ENCODE measurements at regions not wholly inside any gene's neighbourhood (a gene's known extent, or its start where the extent isn't known, plus 50 kb on each side); places are given as distances from the start of the nearest gene placed in this dataset.
"Not testable (repeated sequence)": the region's sequence is repeated elsewhere in the genome, so short reads cannot be mapped to it uniquely, and the experiment has no call there.

- H3K4me1 Mint-ChIP-seq, H3K4me3 Mint-ChIP-seq, H3K9me3 Mint-ChIP-seq: not testable (repeated sequence)
Observed at GRCh38 chr16:16590654-16591318, 211.8 kb downstream of the NPIPA7 start.

GRCh38 chr16:16593156-16593863 is 214.4 kb downstream of the NPIPA7 start:
- H3K27me3 Mint-ChIP-seq, H3K4me3 Mint-ChIP-seq, H3K36me3 Mint-ChIP-seq, H3K27ac Mint-ChIP-seq, H3K4me1 Mint-ChIP-seq, H3K9me3 Mint-ChIP-seq: not testable (repeated sequence)

More at GRCh38 chr16:16590654-16591318, 211.8 kb downstream of the NPIPA7 start:
- not testable (repeated sequence) for H3K27me3 Mint-ChIP-seq, H3K27ac Mint-ChIP-seq, H3K36me3 Mint-ChIP-seq

GRCh38 chr16:16595029-16595718 is 216.2 kb downstream of the NPIPA7 start:
- H3K27ac Mint-ChIP-seq, H3K27me3 Mint-ChIP-seq, H3K4me3 Mint-ChIP-seq, H3K4me1 Mint-ChIP-seq, H3K36me3 Mint-ChIP-seq, H3K9me3 Mint-ChIP-seq: not testable (repeated sequence)

- H3K36me3 Mint-ChIP-seq, H3K4me3 Mint-ChIP-seq, H3K27me3 Mint-ChIP-seq, H3K4me1 Mint-ChIP-seq, H3K9me3 Mint-ChIP-seq, H3K27ac Mint-ChIP-seq: not testable (repeated sequence)
Observed at GRCh38 chr16:16601239-16601638, 222.3 kb downstream of the NPIPA7 start.

GRCh38 chr16:16607401-16608082 is 228.6 kb downstream of the NPIPA7 start:
- H3K36me3 Mint-ChIP-seq, H3K4me3 Mint-ChIP-seq, H3K27ac Mint-ChIP-seq, H3K9me3 Mint-ChIP-seq, H3K27me3 Mint-ChIP-seq, H3K4me1 Mint-ChIP-seq: not testable (repeated sequence)

GRCh38 chr16:16609627-16610026 is 230.7 kb downstream of the NPIPA7 start:
- not testable (repeated sequence) for H3K4me3 Mint-ChIP-seq, H3K27ac Mint-ChIP-seq, H3K4me1 Mint-ChIP-seq, H3K36me3 Mint-ChIP-seq, H3K27me3 Mint-ChIP-seq, H3K9me3 Mint-ChIP-seq

GRCh38 chr16:16610389-16610967 is 231.5 kb downstream of the NPIPA7 start:
- not testable (repeated sequence) for H3K4me1 Mint-ChIP-seq, H3K27ac Mint-ChIP-seq, H3K36me3 Mint-ChIP-seq, H3K4me3 Mint-ChIP-seq, H3K27me3 Mint-ChIP-seq, H3K9me3 Mint-ChIP-seq

GRCh38 chr16:16613212-16613611 is 234.3 kb downstream of the NPIPA7 start:
- not testable (repeated sequence) for H3K4me3 Mint-ChIP-seq, H3K4me1 Mint-ChIP-seq, H3K36me3 Mint-ChIP-seq, H3K27ac Mint-ChIP-seq, H3K27me3 Mint-ChIP-seq, H3K9me3 Mint-ChIP-seq

- H3K9me3 Mint-ChIP-seq, H3K36me3 Mint-ChIP-seq, H3K27me3 Mint-ChIP-seq, H3K4me3 Mint-ChIP-seq, H3K27ac Mint-ChIP-seq, H3K4me1 Mint-ChIP-seq: not testable (repeated sequence)
Observed at GRCh38 chr16:16614484-16614883, 235.5 kb downstream of the NPIPA7 start.

GRCh38 chr16:16618963-16619465 is 240.1 kb downstream of the NPIPA7 start:
- not testable (repeated sequence) for H3K27ac Mint-ChIP-seq, H3K9me3 Mint-ChIP-seq, H3K4me1 Mint-ChIP-seq, H3K4me3 Mint-ChIP-seq, H3K36me3 Mint-ChIP-seq, H3K27me3 Mint-ChIP-seq

GRCh38 chr16:16624367-16624766 is 245.4 kb downstream of the NPIPA7 start:
- not testable (repeated sequence) for H3K36me3 Mint-ChIP-seq, H3K27ac Mint-ChIP-seq, H3K9me3 Mint-ChIP-seq, H3K4me3 Mint-ChIP-seq, H3K4me1 Mint-ChIP-seq, H3K27me3 Mint-ChIP-seq

- not testable (repeated sequence) for H3K4me3 Mint-ChIP-seq, H3K4me1 Mint-ChIP-seq, H3K36me3 Mint-ChIP-seq, H3K27ac Mint-ChIP-seq, H3K9me3 Mint-ChIP-seq, H3K27me3 Mint-ChIP-seq
Observed at GRCh38 chr16:16625140-16625539, 246.2 kb downstream of the NPIPA7 start.

- H3K9me3 Mint-ChIP-seq, H3K27ac Mint-ChIP-seq: not testable (repeated sequence)
Observed at GRCh38 chr16:16627865-16628264, 248.9 kb downstream of the NPIPA7 start.

GRCh38 chr16:16638231-16638630 is 259.3 kb downstream of the NPIPA7 start:
- H3K4me3 Mint-ChIP-seq, result not testable (repeated sequence)

More at GRCh38 chr16:16627865-16628264, 248.9 kb downstream of the NPIPA7 start:
- H3K27me3 Mint-ChIP-seq, H3K36me3 Mint-ChIP-seq, H3K4me3 Mint-ChIP-seq, H3K4me1 Mint-ChIP-seq: not testable (repeated sequence)

GRCh38 chr16:16638714-16639113 is 259.8 kb downstream of the NPIPA7 start:
- H3K27me3 Mint-ChIP-seq, H3K4me3 Mint-ChIP-seq, H3K27ac Mint-ChIP-seq, H3K36me3 Mint-ChIP-seq, H3K4me1 Mint-ChIP-seq, H3K9me3 Mint-ChIP-seq: not testable (repeated sequence)

More at GRCh38 chr16:16638231-16638630, 259.3 kb downstream of the NPIPA7 start:
- H3K4me1 Mint-ChIP-seq, H3K9me3 Mint-ChIP-seq, H3K36me3 Mint-ChIP-seq, H3K27ac Mint-ChIP-seq, H3K27me3 Mint-ChIP-seq: not testable (repeated sequence)

GRCh38 chr16:16643828-16644227 is 264.9 kb downstream of the NPIPA7 start:
- not testable (repeated sequence) for H3K9me3 Mint-ChIP-seq, H3K36me3 Mint-ChIP-seq, H3K27me3 Mint-ChIP-seq, H3K4me1 Mint-ChIP-seq, H3K27ac Mint-ChIP-seq, H3K4me3 Mint-ChIP-seq
